HL-60 (cell line): ENCODE measurements at regions not wholly inside any gene's neighbourhood (a gene's known extent, or its start where the extent isn't known, plus 50 kb on each side); places are given as distances from the start of the nearest gene placed in this dataset.

ENCODE experiments used
- DNase-seq, 2 experiments: peaks; one replicate each; pipeline ENCODE4 v3.0.0-alpha.2; 2010 to 2020; ENCODE audit warnings: low read depth in 1 of 2, low spot score in 1 of 2
- H3K27ac ChIP-seq: fragments of 250-450 bp; sonication (Bioruptor Pico); replicated peaks from 2 replicates; pipeline ENCODE4 v1.5.1; 2020; ENCODE audit warnings: mild to moderate bottlenecking, moderate library complexity
- H3K27me3 ChIP-seq: fragments of 250-450 bp; sonication (Bioruptor Pico); 2 replicates; pipeline ENCODE4 v1.5.1; 2021; ENCODE audit warnings: mild to moderate bottlenecking, moderate library complexity; ENCODE audit not compliant: insufficient read depth, poor library complexity, severe bottlenecking
- H3K4me3 ChIP-seq: replicated peaks from 2 replicates; pipeline ENCODE4 v1.5.1; 2011; ENCODE audit warnings: mild to moderate bottlenecking, control low read depth, low read length; ENCODE audit not compliant: insufficient read depth
- GABPA ChIP-seq: IDR thresholded peaks from 2 replicates; pipeline ENCODE4 v1.6.1; 2012; ENCODE audit warnings: low read depth
- POLR2AphosphoS5 ChIP-seq: IDR thresholded peaks from 2 replicates; pipeline ENCODE4 v1.6.1; 2012; ENCODE audit warnings: low read depth
- SPI1 ChIP-seq: IDR thresholded peaks from 2 replicates; pipeline ENCODE4 v1.6.1; 2012; ENCODE audit warnings: low read depth, mild to moderate bottlenecking, borderline replicate concordance
- TF ChIP-seq, protein P1 (sequence below): IDR thresholded peaks from 2 replicates; pipeline ENCODE4 v1.6.1; 2012; ENCODE audit warnings: low read depth; ENCODE audit not compliant: insufficient replicate concordance
- TF ChIP-seq, protein P2 (sequence below): IDR thresholded peaks from one replicate; pipeline ENCODE4 v1.5.1; 2011; ENCODE audit warnings: low read length, control low read depth, inconsistent platforms; ENCODE audit not compliant: insufficient read depth

GRCh38 chr1:116243333-116244054 lies 129.6 kb upstream of the ATP1A1 start:
- DNase-seq, result no peak
- H3K27me3 ChIP-seq, result no peaks in the 10 kb centered on the region
- H3K4me3 ChIP-seq, result no peak overlapping the region
- TF ChIP-seq POLR2AphosphoS5 (no peak), GABPA (no peak), SPI1 (no peak)
- TF ChIP-seq, protein P1, sequence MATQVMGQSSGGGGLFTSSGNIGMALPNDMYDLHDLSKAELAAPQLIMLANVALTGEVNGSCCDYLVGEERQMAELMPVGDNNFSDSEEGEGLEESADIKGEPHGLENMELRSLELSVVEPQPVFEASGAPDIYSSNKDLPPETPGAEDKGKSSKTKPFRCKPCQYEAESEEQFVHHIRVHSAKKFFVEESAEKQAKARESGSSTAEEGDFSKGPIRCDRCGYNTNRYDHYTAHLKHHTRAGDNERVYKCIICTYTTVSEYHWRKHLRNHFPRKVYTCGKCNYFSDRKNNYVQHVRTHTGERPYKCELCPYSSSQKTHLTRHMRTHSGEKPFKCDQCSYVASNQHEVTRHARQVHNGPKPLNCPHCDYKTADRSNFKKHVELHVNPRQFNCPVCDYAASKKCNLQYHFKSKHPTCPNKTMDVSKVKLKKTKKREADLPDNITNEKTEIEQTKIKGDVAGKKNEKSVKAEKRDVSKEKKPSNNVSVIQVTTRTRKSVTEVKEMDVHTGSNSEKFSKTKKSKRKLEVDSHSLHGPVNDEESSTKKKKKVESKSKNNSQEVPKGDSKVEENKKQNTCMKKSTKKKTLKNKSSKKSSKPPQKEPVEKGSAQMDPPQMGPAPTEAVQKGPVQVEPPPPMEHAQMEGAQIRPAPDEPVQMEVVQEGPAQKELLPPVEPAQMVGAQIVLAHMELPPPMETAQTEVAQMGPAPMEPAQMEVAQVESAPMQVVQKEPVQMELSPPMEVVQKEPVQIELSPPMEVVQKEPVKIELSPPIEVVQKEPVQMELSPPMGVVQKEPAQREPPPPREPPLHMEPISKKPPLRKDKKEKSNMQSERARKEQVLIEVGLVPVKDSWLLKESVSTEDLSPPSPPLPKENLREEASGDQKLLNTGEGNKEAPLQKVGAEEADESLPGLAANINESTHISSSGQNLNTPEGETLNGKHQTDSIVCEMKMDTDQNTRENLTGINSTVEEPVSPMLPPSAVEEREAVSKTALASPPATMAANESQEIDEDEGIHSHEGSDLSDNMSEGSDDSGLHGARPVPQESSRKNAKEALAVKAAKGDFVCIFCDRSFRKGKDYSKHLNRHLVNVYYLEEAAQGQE, result no peak
- TF ChIP-seq, protein P2, sequence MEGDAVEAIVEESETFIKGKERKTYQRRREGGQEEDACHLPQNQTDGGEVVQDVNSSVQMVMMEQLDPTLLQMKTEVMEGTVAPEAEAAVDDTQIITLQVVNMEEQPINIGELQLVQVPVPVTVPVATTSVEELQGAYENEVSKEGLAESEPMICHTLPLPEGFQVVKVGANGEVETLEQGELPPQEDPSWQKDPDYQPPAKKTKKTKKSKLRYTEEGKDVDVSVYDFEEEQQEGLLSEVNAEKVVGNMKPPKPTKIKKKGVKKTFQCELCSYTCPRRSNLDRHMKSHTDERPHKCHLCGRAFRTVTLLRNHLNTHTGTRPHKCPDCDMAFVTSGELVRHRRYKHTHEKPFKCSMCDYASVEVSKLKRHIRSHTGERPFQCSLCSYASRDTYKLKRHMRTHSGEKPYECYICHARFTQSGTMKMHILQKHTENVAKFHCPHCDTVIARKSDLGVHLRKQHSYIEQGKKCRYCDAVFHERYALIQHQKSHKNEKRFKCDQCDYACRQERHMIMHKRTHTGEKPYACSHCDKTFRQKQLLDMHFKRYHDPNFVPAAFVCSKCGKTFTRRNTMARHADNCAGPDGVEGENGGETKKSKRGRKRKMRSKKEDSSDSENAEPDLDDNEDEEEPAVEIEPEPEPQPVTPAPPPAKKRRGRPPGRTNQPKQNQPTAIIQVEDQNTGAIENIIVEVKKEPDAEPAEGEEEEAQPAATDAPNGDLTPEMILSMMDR, result no peak
- no peak overlapping the region for H3K27ac ChIP-seq

DNA sequence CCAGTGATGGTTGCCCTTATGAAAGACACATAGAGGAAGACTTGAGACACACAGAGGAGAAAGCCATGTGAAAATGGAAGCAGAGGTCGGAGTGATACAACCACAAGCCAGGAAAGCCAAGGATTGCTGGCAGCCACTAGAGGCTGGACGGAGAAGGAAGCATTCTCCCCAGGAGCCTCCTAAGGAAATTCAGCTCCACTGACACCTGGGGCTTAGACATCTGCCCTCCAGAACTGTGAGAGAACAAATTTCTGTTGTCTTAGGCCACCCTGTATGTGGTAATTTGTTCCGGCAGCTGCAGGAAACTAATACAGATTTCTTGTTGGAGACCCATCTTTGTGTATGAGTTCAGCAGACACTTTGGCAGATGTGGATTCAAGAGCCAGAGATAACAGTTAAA lies 126.9 kb upstream of the ATP1A1 start:
- Histone ChIP-seq H3K27me3 (no peaks in the 10 kb centered on the region), H3K4me3 (no peak overlapping the region), H3K27ac (no peak overlapping the region)
- TF ChIP-seq GABPA (no peak), SPI1 (no peak), POLR2AphosphoS5 (no peak)
- TF ChIP-seq, protein P1, result no peak
- TF ChIP-seq, protein P2, result no peak
- no peak for DNase-seq

GRCh38 chr1:116252271-116252670 lies 120.8 kb upstream of the ATP1A1 start:
- H3K27me3 ChIP-seq, result no peaks in the 10 kb centered on the region
- H3K27ac ChIP-seq, result no peak overlapping the region
- TF ChIP-seq GABPA (no peak), SPI1 (no peak), POLR2AphosphoS5 (no peak)
- TF ChIP-seq, protein P1, result no peak
- TF ChIP-seq, protein P2, result no peak
- DNase-seq, result no peak
- H3K4me3 ChIP-seq, result no peak overlapping the region
